ENCODE measurements at regions not wholly inside any gene's neighbourhood (a gene's known extent, or its start where the extent isn't known, plus 50 kb on each side); places are given as distances from the start of the nearest gene placed in this dataset.
"Not testable (repeated sequence)": the region's sequence is repeated elsewhere in the genome, so short reads cannot be mapped to it uniquely, and the experiment has no call there.

GRCh38 chr4:126396121-126396520 lies 1081.4 kb downstream of the FAT4 start:
- Mint-ChIP-seq H3K27ac (no peak overlapping the region), H3K36me3 (ENCODE audit: low read depth) (no peaks in the 10 kb centered on the region), H3K4me3 (no peak overlapping the region), H3K4me1 (no peaks in the 10 kb centered on the region), H3K27me3 (ENCODE audit: low read depth) (no peaks in the 10 kb centered on the region), H3K9me3 (no peaks in the 10 kb centered on the region)
- no peak for TF ChIP-seq CTCF (IDR thresholded peaks at IDR 0.05; ENCODE audit: unreplicated experiment in 3 of 3)

GRCh38 chr4:126396703-126397102 lies 1081.9 kb downstream of the FAT4 start:
- no peaks in the 10 kb centered on the region for H3K36me3 Mint-ChIP-seq (ENCODE audit: low read depth)
- no peaks in the 10 kb centered on the region for H3K4me1 Mint-ChIP-seq
- no peak overlapping the region for H3K27ac Mint-ChIP-seq
- no peak for TF ChIP-seq CTCF (IDR thresholded peaks at IDR 0.05; ENCODE audit: unreplicated experiment in 3 of 3)
- no peak overlapping the region for H3K4me3 Mint-ChIP-seq
- H3K27me3 Mint-ChIP-seq (ENCODE audit: low read depth), result no peaks in the 10 kb centered on the region
- H3K9me3 Mint-ChIP-seq, result no peaks in the 10 kb centered on the region

- H3K9me3 Mint-ChIP-seq, result peaks cover 21% of the 10 kb centered on the region
- TF ChIP-seq CTCF (IDR thresholded peaks at IDR 0.05; ENCODE audit: unreplicated experiment in 3 of 3), result no peak
- no peaks in the 10 kb centered on the region for H3K27me3 Mint-ChIP-seq (ENCODE audit: low read depth)
- no peak overlapping the region for H3K4me3 Mint-ChIP-seq
- H3K4me1 Mint-ChIP-seq, result no peaks in the 10 kb centered on the region
- H3K27ac Mint-ChIP-seq, result no peak overlapping the region
- no peaks in the 10 kb centered on the region for H3K36me3 Mint-ChIP-seq (ENCODE audit: low read depth)
Measured at GRCh38 chr4:126404549-126404948, 1089.8 kb downstream of the FAT4 start.

GRCh38 chr4:126405369-126405982 lies 1090.7 kb downstream of the FAT4 start:
- Mint-ChIP-seq H3K36me3 (ENCODE audit: low read depth) (no peaks in the 10 kb centered on the region), H3K4me3 (no peak overlapping the region), H3K4me1 (no peaks in the 10 kb centered on the region), H3K27me3 (ENCODE audit: low read depth) (no peaks in the 10 kb centered on the region), H3K27ac (no peak overlapping the region), H3K9me3 (peaks cover 21% of the 10 kb centered on the region)
- TF ChIP-seq CTCF (IDR thresholded peaks at IDR 0.05; ENCODE audit: unreplicated experiment in 3 of 3), result peak in 1 of 3 experiments; percentile 38

- Mint-ChIP-seq H3K27me3 (ENCODE audit: low read depth) (no peaks in the 10 kb centered on the region), H3K4me1 (no peaks in the 10 kb centered on the region), H3K9me3 (peaks cover 21% of the 10 kb centered on the region), H3K36me3 (ENCODE audit: low read depth) (no peaks in the 10 kb centered on the region), H3K4me3 (no peak overlapping the region), H3K27ac (no peak overlapping the region)
- TF ChIP-seq CTCF (IDR thresholded peaks at IDR 0.05; ENCODE audit: unreplicated experiment in 3 of 3), result no peak
Measured at GRCh38 chr4:126409746-126410145, 1095.0 kb downstream of the FAT4 start.

DNA sequence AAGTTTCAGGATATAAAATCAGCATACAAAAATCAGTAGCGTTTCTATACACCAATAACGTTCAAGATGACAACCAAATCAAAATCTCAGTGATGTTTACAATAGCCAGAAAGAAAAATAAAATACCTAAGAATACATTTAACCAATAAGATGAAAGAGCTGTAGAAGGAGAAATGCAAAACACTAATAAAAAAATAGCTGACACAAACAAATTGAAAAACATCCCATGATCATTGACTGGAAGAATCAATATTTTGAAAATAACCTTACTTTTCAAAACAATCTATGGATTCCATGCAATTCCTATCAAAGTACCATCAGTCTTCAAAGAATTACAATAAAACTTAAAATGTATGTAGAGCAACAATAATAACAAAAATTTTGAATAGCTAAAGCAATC lies 1096.3 kb downstream of the FAT4 start:
- no peaks in the 10 kb centered on the region for H3K27me3 Mint-ChIP-seq (ENCODE audit: low read depth)
- H3K4me3 Mint-ChIP-seq, result no peak overlapping the region
- H3K4me1 Mint-ChIP-seq, result no peaks in the 10 kb centered on the region
- H3K27ac Mint-ChIP-seq, result no peak overlapping the region
- no peak for TF ChIP-seq CTCF (IDR thresholded peaks at IDR 0.05; ENCODE audit: unreplicated experiment in 3 of 3)
- peaks cover 21% of the 10 kb centered on the region for H3K9me3 Mint-ChIP-seq
- H3K36me3 Mint-ChIP-seq (ENCODE audit: low read depth), result no peaks in the 10 kb centered on the region

- not testable (repeated sequence) for H3K4me3 Mint-ChIP-seq; H3K27me3 Mint-ChIP-seq (ENCODE audit: low read depth); H3K27ac Mint-ChIP-seq; H3K36me3 Mint-ChIP-seq (ENCODE audit: low read depth); H3K4me1 Mint-ChIP-seq
- H3K9me3 Mint-ChIP-seq, result peaks cover 11% of the 10 kb centered on the region
Measured at GRCh38 chr4:126412310-126412709, 1097.6 kb downstream of the FAT4 start.

All from nephron (organoid).